ENCODE measurements at regions not wholly inside any gene's neighbourhood (a gene's known extent, or its start where the extent isn't known, plus 50 kb on each side); places are given as distances from the start of the nearest gene placed in this dataset.

GRCh38 chr2:41111836-41112627 lies 660.1 kb upstream of the SLC8A1 start:
- no peak overlapping the region for H3K4me3 ChIP-seq (ENCODE audit: low read depth, low read length)
- DNase-seq (ENCODE audit: low read depth) = no peak
- no peak for TF ChIP-seq CTCF (conservative IDR thresholded peaks at IDR 0.05; ENCODE audit: low read depth, low read length)

- TF ChIP-seq CTCF (conservative IDR thresholded peaks at IDR 0.05; ENCODE audit: low read depth, low read length) = no peak
- H3K4me3 ChIP-seq (ENCODE audit: low read depth, low read length) = no peak overlapping the region
- DNase-seq (ENCODE audit: low read depth) = no peak
These were observed 664.4 kb upstream of the SLC8A1 start for GRCh38 chr2:41116106-41116797.

GRCh38 chr2:41119489-41119888 lies 667.6 kb upstream of the SLC8A1 start:
- no peak for TF ChIP-seq CTCF (conservative IDR thresholded peaks at IDR 0.05; ENCODE audit: low read depth, low read length)
- H3K4me3 ChIP-seq (ENCODE audit: low read depth, low read length) = no peak overlapping the region
- DNase-seq (ENCODE audit: low read depth) = no peak

GRCh38 chr2:41123341-41123740 lies 671.5 kb upstream of the SLC8A1 start:
- no peak overlapping the region for H3K4me3 ChIP-seq (ENCODE audit: low read depth, low read length)
- no peak for TF ChIP-seq CTCF (conservative IDR thresholded peaks at IDR 0.05; ENCODE audit: low read depth, low read length)
- no peak for DNase-seq (ENCODE audit: low read depth)

GRCh38 chr2:41127351-41127750 lies 675.5 kb upstream of the SLC8A1 start:
- no peak overlapping the region for H3K4me3 ChIP-seq (ENCODE audit: low read depth, low read length)
- no peak for TF ChIP-seq CTCF (conservative IDR thresholded peaks at IDR 0.05; ENCODE audit: low read depth, low read length)
- no peak for DNase-seq (ENCODE audit: low read depth)

- TF ChIP-seq CTCF (conservative IDR thresholded peaks at IDR 0.05; ENCODE audit: low read depth, low read length) = no peak
- DNase-seq (ENCODE audit: low read depth) = no peak
- H3K4me3 ChIP-seq (ENCODE audit: low read depth, low read length) = no peak overlapping the region
These were observed 678.1 kb upstream of the SLC8A1 start for GRCh38 chr2:41129988-41130387.

Measured in epithelial cell of proximal tubule (primary cell).